CD4-positive, alpha-beta T cell treated with Interleukin-12 subunit alpha and Interleukin-12 subunit beta, for 1 hour (primary cell): ENCODE measurements at regions not wholly inside any gene's neighbourhood (a gene's known extent, or its start where the extent isn't known, plus 50 kb on each side); places are given as distances from the start of the nearest gene placed in this dataset.

ENCODE experiments used
- DNase-seq: peaks from one replicate; pipeline ENCODE4 v3.0.0-alpha.2; 2020

- no peak for DNase-seq
Measured at GRCh38 chr18:45119876-45120275, 439.2 kb downstream of the SETBP1 start.

- DNase-seq = no peak
Measured at GRCh38 chr18:45121146-45121545, 440.5 kb downstream of the SETBP1 start.

GRCh38 chr18:45122506-45122905, 441.8 kb downstream of the SETBP1 start:
- no peak for DNase-seq

GRCh38 chr18:45127405-45127804, 446.7 kb downstream of the SETBP1 start:
- no peak for DNase-seq

GRCh38 chr18:45133276-45133675, 452.6 kb downstream of the SETBP1 start:
- no peak for DNase-seq

GRCh38 chr18:45136381-45137086, 455.8 kb downstream of the SETBP1 start:
- DNase-seq = no peak

GRCh38 chr18:45137087-45137419, 456.4 kb downstream of the SETBP1 start:
- no peak for DNase-seq

GRCh38 chr18:45139478-45139877, 458.8 kb downstream of the SETBP1 start:
- no peak for DNase-seq

GRCh38 chr18:45142868-45143267, 462.2 kb downstream of the SETBP1 start:
- no peak for DNase-seq

- no peak for DNase-seq
Measured at GRCh38 chr18:45149712-45150111, 465.6 kb upstream of the SLC14A2 start.

- no peak for DNase-seq
Measured at GRCh38 chr18:45151645-45152044, 463.6 kb upstream of the SLC14A2 start.

GRCh38 chr18:45155526-45155925, 459.8 kb upstream of the SLC14A2 start:
- no peak for DNase-seq

- DNase-seq = no peak
Measured at GRCh38 chr18:45156946-45157345, 458.3 kb upstream of the SLC14A2 start.

GRCh38 chr18:45157576-45157975, 457.7 kb upstream of the SLC14A2 start:
- DNase-seq = no peak

- DNase-seq = no peak
Measured at GRCh38 chr18:45161850-45162249, 453.4 kb upstream of the SLC14A2 start.

- DNase-seq = no peak
Measured at GRCh38 chr18:45163871-45164270, 451.4 kb upstream of the SLC14A2 start.

GRCh38 chr18:45164551-45164950, 450.7 kb upstream of the SLC14A2 start:
- DNase-seq = no peak

GRCh38 chr18:45165176-45165713, 450.0 kb upstream of the SLC14A2 start:
- no peak for DNase-seq

GRCh38 chr18:45165871-45166270, 449.4 kb upstream of the SLC14A2 start:
- no peak for DNase-seq

- no peak for DNase-seq
Measured at GRCh38 chr18:45166341-45166835, 448.9 kb upstream of the SLC14A2 start.

- no peak for DNase-seq
Measured at GRCh38 chr18:45166836-45167551, 448.3 kb upstream of the SLC14A2 start.

- no peak for DNase-seq
Measured at GRCh38 chr18:45167631-45168280, 447.5 kb upstream of the SLC14A2 start.

GRCh38 chr18:45168866-45169600, 446.2 kb upstream of the SLC14A2 start:
- no peak for DNase-seq
